Duodenal mucosa (tissue), 2 donors: ENCODE measurements at regions not wholly inside any gene's neighbourhood (a gene's known extent, or its start where the extent isn't known, plus 50 kb on each side); places are given as distances from the start of the nearest gene placed in this dataset.
"Not testable (repeated sequence)": the region's sequence is repeated elsewhere in the genome, so short reads cannot be mapped to it uniquely, and the experiment has no call there.

Source experiments
- H3K27ac ChIP-seq: one replicate; pipeline ENCODE4 v1.7.0; 2013; ENCODE audit warnings: low read depth, low read length
- H3K27me3 ChIP-seq, 2 donors: one replicate each; pipeline ENCODE4 v1.7.0; 2013; ENCODE audit warnings: low read length in 2 of 2, control low read depth in 1 of 2; ENCODE audit not compliant: insufficient read depth in 2 of 2, control insufficient read depth in 1 of 2
- H3K36me3 ChIP-seq, 2 donors: one replicate each; pipeline ENCODE4 v1.7.0; 2013; ENCODE audit warnings: low read length in 2 of 2, control low read depth in 1 of 2; ENCODE audit not compliant: insufficient read depth in 2 of 2, control insufficient read depth in 1 of 2
- H3K4me1 ChIP-seq, 2 donors: one replicate each; pipeline ENCODE4 v1.7.0; 2013; ENCODE audit warnings: low read length in 2 of 2, control low read depth in 1 of 2; ENCODE audit not compliant: insufficient read depth in 2 of 2, control insufficient read depth in 1 of 2
- H3K4me3 ChIP-seq, 2 donors: one replicate each; pipeline ENCODE4 v1.7.0; 2013; ENCODE audit warnings: low read length in 2 of 2, low read depth in 1 of 2
- H3K9ac ChIP-seq, 2 donors: one replicate each; pipeline ENCODE4 v1.7.0; 2013; ENCODE audit warnings: low read length in 2 of 2, low read depth in 1 of 2
- H3K9me3 ChIP-seq, 2 donors: one replicate each; pipeline ENCODE4 v1.7.0; 2013; ENCODE audit warnings: low read length in 2 of 2, control low read depth in 1 of 2; ENCODE audit not compliant: control insufficient read depth in 1 of 2

DNA sequence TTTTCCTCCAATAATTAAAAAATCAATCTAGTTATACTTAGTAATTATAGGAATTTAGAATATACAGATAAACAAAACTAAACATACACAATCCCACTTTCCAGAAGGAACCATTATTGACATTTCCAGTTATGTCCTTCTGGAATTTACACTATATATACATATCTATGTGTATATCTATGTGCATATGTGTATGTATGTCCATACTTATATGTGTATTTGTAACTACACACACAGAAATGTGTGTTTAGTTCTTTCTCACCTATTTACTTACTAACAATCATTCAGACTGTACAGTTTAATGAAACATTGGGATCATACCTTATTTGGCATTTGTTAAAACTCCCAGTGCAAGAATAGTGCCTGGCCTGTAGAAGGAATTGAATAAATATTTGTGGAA is 126.4 kb downstream of the FHIP1A start:
- H3K27ac ChIP-seq = no peak overlapping the region
- H3K4me1 ChIP-seq = peaks cover 0 to 3% of the 10 kb centered on the region in 2 donors
- no peaks in the 10 kb centered on the region for H3K27me3 ChIP-seq
- H3K4me3 ChIP-seq = no peak overlapping the region
- H3K9ac ChIP-seq = no peak overlapping the region
- peaks cover 0 to 3% of the 10 kb centered on the region in 2 donors for H3K36me3 ChIP-seq
- no peaks in the 10 kb centered on the region for H3K9me3 ChIP-seq

- no peaks in the 10 kb centered on the region for H3K27me3 ChIP-seq
- no peaks in the 10 kb centered on the region for H3K9me3 ChIP-seq
- H3K4me3 ChIP-seq = no peak overlapping the region
- no peak overlapping the region for H3K27ac ChIP-seq
- H3K9ac ChIP-seq = no peak overlapping the region
- peaks cover 0 to 3% of the 10 kb centered on the region in 2 donors for H3K36me3 ChIP-seq
- H3K4me1 ChIP-seq = peaks cover 0 to 8% of the 10 kb centered on the region in 2 donors
Measured at GRCh38 chr4:151537687-151538086, 128.7 kb downstream of the FHIP1A start.

- Histone ChIP-seq H3K9me3 (no peaks in the 10 kb centered on the region), H3K27ac (no peak overlapping the region), H3K9ac (no peak overlapping the region), H3K36me3 (peaks cover 0 to 3% of the 10 kb centered on the region in 2 donors), H3K4me3 (no peak overlapping the region), H3K4me1 (peaks cover 0 to 8% of the 10 kb centered on the region in 2 donors), H3K27me3 (no peaks in the 10 kb centered on the region)
Measured at GRCh38 chr4:151538963-151539362, 130.0 kb downstream of the FHIP1A start.

GRCh38 chr4:151540728-151541388 is 131.9 kb downstream of the FHIP1A start:
- H3K27ac ChIP-seq = no peak overlapping the region
- H3K27me3 ChIP-seq = no peaks in the 10 kb centered on the region
- peaks cover 0 to 8% of the 10 kb centered on the region in 2 donors for H3K4me1 ChIP-seq
- no peak overlapping the region for H3K4me3 ChIP-seq
- peaks cover 0 to 3% of the 10 kb centered on the region in 2 donors for H3K36me3 ChIP-seq
- no peaks in the 10 kb centered on the region for H3K9me3 ChIP-seq
- H3K9ac ChIP-seq = no peak overlapping the region

DNA sequence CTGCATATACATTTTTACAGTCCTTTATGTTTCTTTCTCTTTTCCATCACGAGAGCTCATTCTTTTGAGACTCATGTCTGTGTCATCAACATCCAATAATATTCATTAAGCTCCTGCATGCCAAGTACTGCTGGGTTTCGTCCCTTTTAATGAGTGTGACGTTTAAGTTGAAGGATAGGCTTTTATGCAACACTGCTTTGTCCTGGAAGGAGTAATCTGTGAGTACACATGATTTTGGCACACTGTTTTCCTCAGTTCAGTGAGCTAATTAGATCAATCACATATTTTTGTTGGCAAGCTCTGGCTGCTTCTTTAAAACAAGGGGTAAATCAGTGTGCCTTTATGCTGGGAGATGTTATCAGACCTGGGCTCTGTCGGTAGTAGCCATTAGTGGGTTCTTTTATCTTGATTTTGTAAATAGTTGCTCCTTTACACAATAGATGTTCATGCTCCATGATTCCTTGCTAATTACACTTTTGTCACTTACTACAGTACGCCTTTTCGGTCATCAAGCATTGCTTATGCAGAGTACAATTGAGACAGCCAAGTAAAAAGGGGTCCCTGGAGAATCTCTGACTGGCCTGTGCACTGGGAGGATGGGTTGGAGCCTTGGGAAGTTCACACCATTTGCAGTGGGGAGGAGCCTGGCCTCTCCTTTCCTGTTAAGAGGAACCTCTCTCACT is 132.6 kb downstream of the FHIP1A start:
- H3K9ac ChIP-seq = no peak overlapping the region
- H3K36me3 ChIP-seq = peaks cover 0 to 3% of the 10 kb centered on the region in 2 donors
- H3K4me3 ChIP-seq = no peak overlapping the region
- peaks cover 0 to 8% of the 10 kb centered on the region in 2 donors for H3K4me1 ChIP-seq
- no peaks in the 10 kb centered on the region for H3K9me3 ChIP-seq
- no peaks in the 10 kb centered on the region for H3K27me3 ChIP-seq
- H3K27ac ChIP-seq = no peak overlapping the region

DNA sequence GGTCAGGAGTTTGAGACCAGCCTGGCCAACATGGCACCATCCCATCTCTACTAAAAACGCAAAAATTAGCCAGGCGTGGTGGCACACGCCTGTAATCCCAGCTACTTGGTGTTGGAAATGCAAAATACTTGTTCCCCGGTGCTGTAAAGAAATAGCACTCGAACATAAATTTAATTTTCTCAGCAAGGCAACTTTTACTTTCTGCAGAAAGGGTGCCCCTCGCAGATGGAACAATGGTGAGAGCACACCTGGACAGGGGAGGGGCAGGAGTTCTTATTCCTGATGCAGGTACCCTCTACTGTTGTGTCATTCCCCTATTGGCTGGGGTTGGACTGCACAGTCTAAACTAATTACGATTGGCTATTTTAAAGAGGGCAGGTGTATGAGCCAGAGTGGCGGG is 139.7 kb downstream of the FHIP1A start:
- H3K27ac ChIP-seq = no peak overlapping the region
- no peaks in the 10 kb centered on the region for H3K36me3 ChIP-seq
- H3K4me1 ChIP-seq = peaks cover 0 to 5% of the 10 kb centered on the region in 2 donors
- no peak overlapping the region for H3K9ac ChIP-seq
- no peak overlapping the region for H3K4me3 ChIP-seq
- peaks cover 11 to 15% of the 10 kb centered on the region in 2 donors for H3K9me3 ChIP-seq
- no peaks in the 10 kb centered on the region for H3K27me3 ChIP-seq

GRCh38 chr4:151549378-151549777 is 140.4 kb downstream of the FHIP1A start:
- H3K27me3 ChIP-seq, H3K4me3 ChIP-seq, H3K9ac ChIP-seq, H3K27ac ChIP-seq, H3K36me3 ChIP-seq: not testable (repeated sequence)
- H3K4me1 ChIP-seq = peaks cover 0 to 11% of the 10 kb centered on the region in 2 donors
- H3K9me3 ChIP-seq = peaks cover 11 to 15% of the 10 kb centered on the region in 2 donors

- peaks cover 4 to 5% of the 10 kb centered on the region in 2 donors for H3K9me3 ChIP-seq
- H3K4me3 ChIP-seq = no peak overlapping the region
- no peak overlapping the region for H3K27ac ChIP-seq
- peaks cover 0 to 22% of the 10 kb centered on the region in 2 donors for H3K4me1 ChIP-seq
- no peaks in the 10 kb centered on the region for H3K27me3 ChIP-seq
- H3K9ac ChIP-seq = no peak overlapping the region
- no peaks in the 10 kb centered on the region for H3K36me3 ChIP-seq
Measured at GRCh38 chr4:151553874-151554273, 144.9 kb downstream of the FHIP1A start.

- Histone ChIP-seq H3K4me1 (peaks cover 0 to 28% of the 10 kb centered on the region in 2 donors), H3K9ac (no peak overlapping the region), H3K9me3 (peaks cover 0 to 3% of the 10 kb centered on the region in 2 donors), H3K27me3 (no peaks in the 10 kb centered on the region), H3K36me3 (no peaks in the 10 kb centered on the region), H3K4me3 (no peak overlapping the region), H3K27ac (no peak overlapping the region)
Measured at GRCh38 chr4:151555151-151555945, 146.4 kb downstream of the FHIP1A start.
